Thyroid gland (tissue), 4 donors: ENCODE measurements at regions not wholly inside any gene's neighbourhood (a gene's known extent, or its start where the extent isn't known, plus 50 kb on each side); places are given as distances from the start of the nearest gene placed in this dataset.

Source experiments
- DNase-seq, 2 donors: peaks; one replicate each; pipeline ENCODE4 v3.0.0-alpha.2; 2019
- H3K27ac ChIP-seq, 3 donors: fragments of 200-600 bp; sonication (generic); 1 replicate in 2 of 3; 2 replicates in 1 of 3; pipeline ENCODE4 v1.5.1; 2016 to 2019; ENCODE audit warnings: mild to moderate bottlenecking in 1 of 3, moderate library complexity in 1 of 3
- H3K27me3 ChIP-seq: fragments of 200-600 bp; sonication (generic); one replicate; pipeline ENCODE4 v1.5.1; 2019
- H3K36me3 ChIP-seq, 2 donors: fragments of 200-600 bp; sonication (generic); one replicate each; pipeline ENCODE4 v1.5.1; 2016 to 2019
- H3K4me1 ChIP-seq, 2 donors: fragments of 200-600 bp; sonication (generic); one replicate each; pipeline ENCODE4 v1.5.1; 2017 to 2019
- H3K4me3 ChIP-seq, 3 donors: fragments of 200-600 bp; sonication (generic); replicated peaks in 1 of 3; 1 replicate in 2 of 3; 2 replicates in 1 of 3; pipeline ENCODE4 v1.5.1; 2016; ENCODE audit warnings: mild to moderate bottlenecking in 1 of 3
- H3K9me3 ChIP-seq: fragments of 200-600 bp; sonication (generic); one replicate; pipeline ENCODE4 v1.5.1; 2017
- CTCF ChIP-seq, 6 experiments: fragments of 200-600 bp in 3 of 6; fragments of 450-650 bp in 3 of 6; sonication (generic) in 3 of 6; IDR thresholded peaks; one replicate each; pipeline ENCODE4 v1.5.1; 2016 to 2019; ENCODE audit warnings: antibody characterized with exemption in 6 of 6, mild to moderate bottlenecking in 2 of 6, inconsistent platforms in 1 of 6, moderate library complexity in 1 of 6
- POLR2A ChIP-seq, 2 donors: fragments of 450-650 bp; IDR thresholded peaks; one replicate each; pipeline ENCODE4 v1.6.1; 2017; ENCODE audit warnings: antibody characterized with exemption in 2 of 2, mild to moderate bottlenecking in 2 of 2, moderate library complexity in 1 of 2
- WGBS, 2 donors: methylation state at CpG; one replicate each; pipeline ENCODE4 v1.1.5; 2017; 5-methylcytosine and 5-hydroxymethylcytosine counted together
- intact Hi-C: fragments of 100-400 bp; cut with DNase I; formaldehyde crosslinking; loops from one replicate; pipeline ENCODE4 v1.15.1; 2023

- no peaks in the 10 kb centered on the region for H3K9me3 ChIP-seq
- H3K4me1 ChIP-seq = no peaks in the 10 kb centered on the region
- H3K27ac ChIP-seq = no peak overlapping the region
- intact Hi-C loops = no loop called here
- no peaks in the 10 kb centered on the region for H3K36me3 ChIP-seq
- H3K27me3 ChIP-seq = no peaks in the 10 kb centered on the region
- H3K4me3 ChIP-seq = no peak overlapping the region
- TF ChIP-seq POLR2A (IDR thresholded peaks at IDR 0.05) (no peak), CTCF (IDR thresholded peaks at IDR 0.05) (no peak)
- WGBS, 2 donors = 78 to 82% methylated on average over 5 of the region's 5 CpGs
- no peak for DNase-seq
These were observed 85.7 kb upstream of the SERP2 start for GRCh38 chr13:44287958-44288357.

- H3K4me3 ChIP-seq = no peak overlapping the region
- no peak overlapping the region for H3K27ac ChIP-seq
- no peaks in the 10 kb centered on the region for H3K4me1 ChIP-seq
- H3K36me3 ChIP-seq = no peaks in the 10 kb centered on the region
- DNase-seq = no peak
- H3K9me3 ChIP-seq = no peaks in the 10 kb centered on the region
- 72 to 81% methylated on average over 1 of the region's 1 CpG for WGBS, 2 donors
- no peaks in the 10 kb centered on the region for H3K27me3 ChIP-seq
- TF ChIP-seq CTCF (IDR thresholded peaks at IDR 0.05) (no peak), POLR2A (IDR thresholded peaks at IDR 0.05) (no peak)
- intact Hi-C loops = no loop called here
These were observed 81.1 kb upstream of the SERP2 start for GRCh38 chr13:44292545-44292944.

- H3K4me1 ChIP-seq = no peaks in the 10 kb centered on the region
- WGBS, 2 donors = 93 to 96% methylated on average over 5 of the region's 5 CpGs
- no peak for TF ChIP-seq POLR2A (IDR thresholded peaks at IDR 0.05)
- TF ChIP-seq CTCF (IDR thresholded peaks at IDR 0.05) = no peak
- intact Hi-C loops = no loop called here
- H3K36me3 ChIP-seq = no peaks in the 10 kb centered on the region
- DNase-seq = no peak
- H3K9me3 ChIP-seq = no peaks in the 10 kb centered on the region
- no peaks in the 10 kb centered on the region for H3K27me3 ChIP-seq
- no peak overlapping the region for H3K4me3 ChIP-seq
- no peak overlapping the region for H3K27ac ChIP-seq
These were observed 80.2 kb upstream of the SERP2 start for GRCh38 chr13:44293374-44293773.

- Histone ChIP-seq H3K27me3 (no peaks in the 10 kb centered on the region), H3K4me1 (no peaks in the 10 kb centered on the region), H3K27ac (no peak overlapping the region), H3K36me3 (no peaks in the 10 kb centered on the region), H3K9me3 (no peaks in the 10 kb centered on the region), H3K4me3 (no peak overlapping the region)
- no peak for TF ChIP-seq CTCF (IDR thresholded peaks at IDR 0.05)
- no peak for TF ChIP-seq POLR2A (IDR thresholded peaks at IDR 0.05)
- DNase-seq = no peak
- 78 to 91% methylated on average over 3 of the region's 3 CpGs for WGBS, 2 donors
- intact Hi-C loops = no loop called here
These were observed 79.5 kb upstream of the SERP2 start for GRCh38 chr13:44293908-44294735.

- TF ChIP-seq POLR2A (IDR thresholded peaks at IDR 0.05) (no peak), CTCF (IDR thresholded peaks at IDR 0.05) (no peak)
These were observed 78.7 kb upstream of the SERP2 start for GRCh38 chr13:44294876-44295275.

More at GRCh38 chr13:44294876-44295275, 78.7 kb upstream of the SERP2 start:
- H3K9me3 ChIP-seq = no peaks in the 10 kb centered on the region
- intact Hi-C loops = no loop called here
- H3K4me3 ChIP-seq = no peak overlapping the region
- no peak overlapping the region for H3K27ac ChIP-seq
- no peaks in the 10 kb centered on the region for H3K27me3 ChIP-seq
- no peaks in the 10 kb centered on the region for H3K36me3 ChIP-seq
- no peaks in the 10 kb centered on the region for H3K4me1 ChIP-seq
- 100% methylated on average over 1 of the region's 1 CpG for WGBS, 2 donors
- no peak for DNase-seq
